Activated B cell treated with CpG ODN at 0.5 μM for 24 hours (primary cell): ENCODE measurements at regions not wholly inside any gene's neighbourhood (a gene's known extent, or its start where the extent isn't known, plus 50 kb on each side); places are given as distances from the start of the nearest gene placed in this dataset.

Experiments used
- ATAC-seq: fragments of 200-7000 bp; cut with Tn5 transposase; one replicate; pipeline ENCODE4 v1.10.0; 2021; ENCODE audit warnings: low read depth, mild to moderate bottlenecking, moderate library complexity
- CTCF ChIA-PET: fragments of 350-600 bp; sonication (Branson Sonifier 250); formaldehyde crosslinking; loops from one replicate; lab custom pipeline; 2021; ENCODE audit warnings: antibody characterized with exemption; lab: Charles Lee
- POLR2A ChIA-PET: fragments of 350-600 bp; sonication (Branson Sonifier 250); formaldehyde crosslinking; loops from one replicate; lab custom pipeline; 2021; ENCODE audit warnings: antibody characterized with exemption; lab: Charles Lee
- DNase-seq: peaks from one replicate; pipeline ENCODE4 v3.0.0; 2022
- H3K27ac Mint-ChIP-seq: one replicate; pipeline ENCODE4 v1.8.0; 2020; ENCODE audit warnings: mixed read lengths
- H3K27me3 Mint-ChIP-seq: one replicate; pipeline ENCODE4 v1.8.0; 2021; ENCODE audit warnings: mixed read lengths
- H3K36me3 Mint-ChIP-seq: one replicate; pipeline ENCODE4 v1.8.0; 2021; ENCODE audit warnings: low read depth, mixed read lengths
- H3K4me1 Mint-ChIP-seq: one replicate; pipeline ENCODE4 v1.8.0; 2021; ENCODE audit warnings: mixed read lengths
- H3K4me3 Mint-ChIP-seq: one replicate; pipeline ENCODE4 v1.8.0; 2020; ENCODE audit warnings: mild to moderate bottlenecking, mixed read lengths
- H3K9me3 Mint-ChIP-seq: one replicate; pipeline ENCODE4 v1.8.0; 2020; ENCODE audit warnings: mixed read lengths
- CTCF ChIP-seq: fragments of 200-600 bp; IDR thresholded peaks from one replicate; pipeline ENCODE4 v1.8.0; 2022; ENCODE audit warnings: antibody characterized with exemption, mild to moderate bottlenecking
- intact Hi-C: fragments of 100-400 bp; cut with micrococcal nuclease; formaldehyde crosslinking; loops from one replicate; pipeline ENCODE4 v1.15.1; 2024

- ATAC-seq = no peak
- H3K4me1 Mint-ChIP-seq = no peaks in the 10 kb centered on the region
- H3K36me3 Mint-ChIP-seq = no peaks in the 10 kb centered on the region
- TF ChIP-seq CTCF = no peak
- H3K27me3 Mint-ChIP-seq = no peaks in the 10 kb centered on the region
- intact Hi-C loops = no loop called here
- ChIA-PET CTCF (no interaction called here), POLR2A (no interaction called here)
- no peak overlapping the region for H3K27ac Mint-ChIP-seq
- no peak for DNase-seq
- peaks cover 6% of the 10 kb centered on the region for H3K9me3 Mint-ChIP-seq
- H3K4me3 Mint-ChIP-seq = no peak overlapping the region
Measured at GRCh38 chr17:70266394-70266793, 97.1 kb downstream of the KCNJ2 start.

- H3K27me3 Mint-ChIP-seq = no peaks in the 10 kb centered on the region
- TF ChIP-seq CTCF = no peak
Measured at GRCh38 chr17:70268383-70268782, 99.1 kb downstream of the KCNJ2 start.

GRCh38 chr17:70270554-70270953 is 101.2 kb downstream of the KCNJ2 start:
- H3K4me1 Mint-ChIP-seq = no peaks in the 10 kb centered on the region
- H3K27me3 Mint-ChIP-seq = no peaks in the 10 kb centered on the region
- H3K4me3 Mint-ChIP-seq = no peak overlapping the region
- ChIA-PET CTCF (no interaction called here), POLR2A (no interaction called here)
- H3K9me3 Mint-ChIP-seq = peaks cover 6% of the 10 kb centered on the region
- intact Hi-C loops = no loop called here
- no peak for DNase-seq
- TF ChIP-seq CTCF = no peak
- H3K36me3 Mint-ChIP-seq = no peaks in the 10 kb centered on the region
- ATAC-seq = no peak
- H3K27ac Mint-ChIP-seq = no peak overlapping the region

More at GRCh38 chr17:70268383-70268782, 99.1 kb downstream of the KCNJ2 start:
- Mint-ChIP-seq H3K4me3 (no peak overlapping the region), H3K36me3 (no peaks in the 10 kb centered on the region), H3K4me1 (no peaks in the 10 kb centered on the region), H3K27ac (no peak overlapping the region), H3K9me3 (peaks cover 6% of the 10 kb centered on the region)
- ChIA-PET CTCF (no interaction called here), POLR2A (no interaction called here)
- DNase-seq = no peak
- ATAC-seq = no peak
- intact Hi-C loops = no loop called here

- Mint-ChIP-seq H3K4me3 (no peak overlapping the region), H3K4me1 (no peaks in the 10 kb centered on the region), H3K27me3 (no peaks in the 10 kb centered on the region), H3K9me3 (peaks cover 6% of the 10 kb centered on the region), H3K36me3 (no peaks in the 10 kb centered on the region), H3K27ac (no peak overlapping the region)
- CTCF ChIA-PET = no interaction called here
- ATAC-seq = no peak
- no peak for TF ChIP-seq CTCF
- intact Hi-C loops = no loop called here
- DNase-seq = no peak
- POLR2A ChIA-PET = no interaction called here
Measured at GRCh38 chr17:70271200-70271599, 101.9 kb downstream of the KCNJ2 start.

GRCh38 chr17:70271672-70272071 is 102.3 kb downstream of the KCNJ2 start:
- Mint-ChIP-seq H3K4me3 (no peak overlapping the region), H3K36me3 (no peaks in the 10 kb centered on the region), H3K4me1 (no peaks in the 10 kb centered on the region), H3K27ac (no peak overlapping the region), H3K27me3 (no peaks in the 10 kb centered on the region), H3K9me3 (peaks cover 6% of the 10 kb centered on the region)
- DNase-seq = no peak
- ATAC-seq = no peak
- ChIA-PET POLR2A (no interaction called here), CTCF (no interaction called here)
- intact Hi-C loops = no loop called here
- TF ChIP-seq CTCF = no peak
